GM23248 (cell line): ENCODE measurements at regions not wholly inside any gene's neighbourhood (a gene's known extent, or its start where the extent isn't known, plus 50 kb on each side); places are given as distances from the start of the nearest gene placed in this dataset.
A peak's percentile ranks its signal among the peaks of the same experiment; 100 is the strongest.

ENCODE experiments used
- DNase-seq: peaks from one replicate; pipeline ENCODE4 v3.0.0-alpha.2; 2015
- H2AFZ ChIP-seq: fragments of 200-600 bp; sonication (generic); 2 replicates; pipeline ENCODE4 v1.6.1; 2016; ENCODE audit warnings: antibody characterized with exemption
- H3F3A ChIP-seq: fragments of 200-600 bp; sonication (generic); 2 replicates; pipeline ENCODE4 v1.6.1; 2016; ENCODE audit warnings: mild to moderate bottlenecking, antibody characterized with exemption, mixed run types; ENCODE audit not compliant: insufficient read depth
- H3K27ac ChIP-seq: fragments of 200-600 bp; sonication (generic); 2 replicates; pipeline ENCODE4 v1.5.1; 2016; ENCODE audit warnings: mild to moderate bottlenecking
- H3K27me3 ChIP-seq: fragments of 200-600 bp; sonication (generic); replicated peaks from 2 replicates; pipeline ENCODE4 v1.6.1; 2016; ENCODE audit warnings: mild to moderate bottlenecking; ENCODE audit not compliant: insufficient read depth
- H3K36me3 ChIP-seq: fragments of 200-600 bp; sonication (generic); 2 replicates; pipeline ENCODE4 v1.6.1; 2016; ENCODE audit warnings: low read depth, mild to moderate bottlenecking
- H3K4me1 ChIP-seq: fragments of 200-600 bp; sonication (generic); 2 replicates; pipeline ENCODE4 v1.6.1; 2016; ENCODE audit warnings: mild to moderate bottlenecking; ENCODE audit not compliant: insufficient read depth
- H3K4me2 ChIP-seq: fragments of 200-600 bp; sonication (generic); one replicate; pipeline ENCODE4 v1.6.1; 2016; ENCODE audit warnings: mild to moderate bottlenecking; ENCODE audit not compliant: unreplicated experiment
- H3K4me3 ChIP-seq: fragments of 200-600 bp; sonication (generic); 2 replicates; pipeline ENCODE4 v1.5.1; 2016; ENCODE audit warnings: mild to moderate bottlenecking
- H3K79me2 ChIP-seq: fragments of 200-600 bp; sonication (generic); 2 replicates; pipeline ENCODE4 v1.6.1; 2016; ENCODE audit warnings: mild to moderate bottlenecking; ENCODE audit not compliant: insufficient read depth
- H3K9ac ChIP-seq: fragments of 200-600 bp; sonication (generic); 2 replicates; pipeline ENCODE4 v1.6.1; 2016; ENCODE audit warnings: mild to moderate bottlenecking
- H3K9me2 ChIP-seq: fragments of 200-600 bp; sonication (generic); 2 replicates; pipeline ENCODE4 v1.6.1; 2016; ENCODE audit warnings: mixed run types, mild to moderate bottlenecking, moderate library complexity; ENCODE audit not compliant: insufficient read depth
- H3K9me3 ChIP-seq: fragments of 200-600 bp; sonication (generic); one replicate; pipeline ENCODE4 v1.6.1; 2017; ENCODE audit warnings: low read depth
- H4K20me1 ChIP-seq: fragments of 200-600 bp; sonication (generic); 2 replicates; pipeline ENCODE4 v1.6.0; 2016; ENCODE audit not compliant: insufficient read depth
- EZH2 ChIP-seq: fragments of 200-600 bp; sonication (generic); IDR thresholded peaks from 2 replicates; pipeline ENCODE4 v1.6.1; 2018; ENCODE audit warnings: antibody characterized with exemption, mild to moderate bottlenecking; ENCODE audit not compliant: insufficient read depth, poor library complexity, severe bottlenecking
- EZH2phosphoT487 ChIP-seq: fragments of 200-600 bp; sonication (generic); IDR thresholded peaks from 2 replicates; pipeline ENCODE4 v1.6.1; 2018; ENCODE audit warnings: antibody characterized with exemption, moderate library complexity, mild to moderate bottlenecking, low read depth; ENCODE audit not compliant: insufficient read depth
- WGBS, 2 experiments: methylation state at CpG; one replicate each; pipeline ENCODE4 v1.1.6; 2015 to 2017; ENCODE audit warnings: low lambda C conversion rate in 2 of 2, low coverage in 1 of 2; ENCODE audit errors: missing lambda C conversion rate in 2 of 2; 5-methylcytosine and 5-hydroxymethylcytosine counted together
- in situ Hi-C: fragments of 300-500 bp; cut with MboI; formaldehyde crosslinking; loops from 2 replicates; pipeline ENCODE4 v1.15.0; 2020

- WGBS, 2 experiments: 60 to 73% methylated on average over 6 of the region's 6 CpGs
- H3K9me3 ChIP-seq: no peaks in the 10 kb centered on the region
- no peak overlapping the region for H3K27ac ChIP-seq
- TF ChIP-seq EZH2phosphoT487 (no peak), EZH2 (no peak)
- no peaks in the 10 kb centered on the region for H3K36me3 ChIP-seq
- H3K4me2 ChIP-seq: no peak overlapping the region
- in situ Hi-C loops: no loop called here
- no peaks in the 10 kb centered on the region for H4K20me1 ChIP-seq
- no peaks in the 10 kb centered on the region for H3K9me2 ChIP-seq
- no peaks in the 10 kb centered on the region for H3K27me3 ChIP-seq
- no peaks in the 10 kb centered on the region for H3K4me1 ChIP-seq
- H3K4me3 ChIP-seq: no peak overlapping the region
- peak; percentile 68 for DNase-seq
- H3K79me2 ChIP-seq: peaks cover 14% of the 10 kb centered on the region
- no peaks in the 10 kb centered on the region for H3F3A ChIP-seq
- no peak overlapping the region for H2AFZ ChIP-seq
- H3K9ac ChIP-seq: no peak overlapping the region
These were observed 64.7 kb upstream of the MGAT5 start for GRCh38 chr2:134189009-134189720.

DNA sequence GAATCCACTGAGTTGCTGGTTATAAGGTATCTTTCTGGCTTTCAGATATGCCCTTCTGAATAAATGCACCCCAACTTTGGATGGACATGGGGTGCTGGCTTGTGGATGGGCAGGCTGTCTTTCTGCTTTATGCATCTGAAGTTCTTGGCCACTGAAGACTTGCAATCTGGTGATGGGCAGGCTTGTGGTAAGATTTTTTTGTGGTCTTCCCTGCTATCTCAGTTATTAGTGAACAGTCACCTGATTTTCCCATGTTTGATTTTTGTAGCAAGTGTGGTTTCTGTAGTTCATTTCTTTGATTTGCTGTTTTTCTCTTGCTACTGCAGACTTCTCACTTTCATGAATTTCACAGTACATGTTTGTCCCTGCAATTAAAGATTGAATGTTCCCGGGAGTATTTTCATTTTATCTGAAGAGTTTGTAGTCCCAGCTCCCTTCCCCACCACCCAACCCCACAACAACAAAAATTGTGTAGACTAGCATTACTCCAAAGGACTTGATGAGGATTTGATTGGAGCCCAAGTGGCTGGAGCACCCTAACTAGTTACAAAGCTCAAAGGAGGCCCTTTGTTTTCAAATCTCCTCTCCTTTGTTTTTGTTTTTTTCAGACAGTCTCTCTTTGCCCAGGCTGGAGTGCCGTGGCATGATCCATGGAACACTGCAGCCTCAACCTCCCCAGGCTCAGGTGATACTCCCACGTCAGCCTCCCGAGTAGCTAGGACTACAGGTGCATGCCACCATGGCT is 63.6 kb upstream of the MGAT5 start:
- Histone ChIP-seq H3K4me2 (no peak overlapping the region), H3K4me3 (no peak overlapping the region), H3K36me3 (no peaks in the 10 kb centered on the region), H3K79me2 (peaks cover 14% of the 10 kb centered on the region), H4K20me1 (no peaks in the 10 kb centered on the region), H3K9ac (no peak overlapping the region), H2AFZ (no peak overlapping the region), H3K4me1 (no peaks in the 10 kb centered on the region), H3K9me3 (no peaks in the 10 kb centered on the region), H3K9me2 (no peaks in the 10 kb centered on the region), H3K27ac (no peak overlapping the region), H3K27me3 (no peaks in the 10 kb centered on the region), H3F3A (no peaks in the 10 kb centered on the region)
- TF ChIP-seq EZH2 (no peak), EZH2phosphoT487 (no peak)
- no peak for DNase-seq
- 86 to 91% methylated on average over 4 of the region's 4 CpGs for WGBS, 2 experiments
- in situ Hi-C loops: no loop called here

- H3K4me2 ChIP-seq: no peak overlapping the region
- H3K79me2 ChIP-seq: peaks cover 16% of the 10 kb centered on the region
- DNase-seq: no peak
- H4K20me1 ChIP-seq: no peaks in the 10 kb centered on the region
- H3K27ac ChIP-seq: no peak overlapping the region
- no peaks in the 10 kb centered on the region for H3K9me2 ChIP-seq
- 97 to 98% methylated on average over 8 of the region's 8 CpGs for WGBS, 2 experiments
- no peak overlapping the region for H3K4me3 ChIP-seq
- no peaks in the 10 kb centered on the region for H3K36me3 ChIP-seq
- no peaks in the 10 kb centered on the region for H3K4me1 ChIP-seq
- no peaks in the 10 kb centered on the region for H3K9me3 ChIP-seq
- no peak overlapping the region for H3K9ac ChIP-seq
- no peaks in the 10 kb centered on the region for H3K27me3 ChIP-seq
- H3F3A ChIP-seq: no peaks in the 10 kb centered on the region
- in situ Hi-C loops: no loop called here
- TF ChIP-seq EZH2: no peak
- TF ChIP-seq EZH2phosphoT487: no peak
- H2AFZ ChIP-seq: no peak overlapping the region
These were observed 63.1 kb upstream of the MGAT5 start for GRCh38 chr2:134190807-134191203.

DNA sequence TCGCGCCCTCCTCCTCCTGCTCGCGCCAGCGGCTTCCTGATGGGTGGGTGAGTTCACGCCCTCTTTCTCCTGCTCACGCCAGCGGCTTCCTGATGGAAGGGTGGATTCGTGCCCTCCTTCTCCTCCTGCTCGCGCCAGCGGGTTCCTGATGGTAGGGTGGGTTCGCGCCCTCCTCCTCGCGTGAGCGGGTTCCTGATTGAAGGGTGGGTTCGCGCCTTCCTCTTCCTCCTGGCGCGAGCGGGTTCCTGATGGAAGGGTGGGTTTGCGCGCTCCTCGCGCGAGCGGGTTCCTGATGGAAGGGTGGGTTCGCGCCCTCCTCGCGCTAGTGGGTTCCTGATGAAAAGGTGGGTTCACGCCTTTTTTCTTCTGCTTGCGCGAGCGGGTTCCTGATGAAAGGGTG is 62.0 kb upstream of the MGAT5 start:
- no peak for DNase-seq
- in situ Hi-C loops: no loop called here
- no peak overlapping the region for H3K9ac ChIP-seq
- no peak overlapping the region for H2AFZ ChIP-seq
- no peak overlapping the region for H3K27ac ChIP-seq
- no peak overlapping the region for H3K4me3 ChIP-seq
- H3K36me3 ChIP-seq: no peaks in the 10 kb centered on the region
- no peaks in the 10 kb centered on the region for H3K9me3 ChIP-seq
- no peaks in the 10 kb centered on the region for H3K4me1 ChIP-seq
- no peaks in the 10 kb centered on the region for H3F3A ChIP-seq
- TF ChIP-seq EZH2phosphoT487 (no peak), EZH2 (no peak)
- H3K27me3 ChIP-seq: no peaks in the 10 kb centered on the region
- no peaks in the 10 kb centered on the region for H3K9me2 ChIP-seq
- H3K4me2 ChIP-seq: no peak overlapping the region
- H4K20me1 ChIP-seq: no peaks in the 10 kb centered on the region
- WGBS, 2 experiments: 98 to 100% methylated on average over 8 to 36 of the region's 36 CpGs
- H3K79me2 ChIP-seq: peaks cover 17% of the 10 kb centered on the region
